GM19452 (cell line): ENCODE measurements at regions not wholly inside any gene's neighbourhood (a gene's known extent, or its start where the extent isn't known, plus 50 kb on each side); places are given as distances from the start of the nearest gene placed in this dataset.
"Not testable (repeated sequence)": the region's sequence is repeated elsewhere in the genome, so short reads cannot be mapped to it uniquely, and the experiment has no call there.

ENCODE experiments used
- ATAC-seq: cut with Tn5 transposase; IDR thresholded peaks from one replicate; pipeline ENCODE4 v1.9.1; 2021; ENCODE audit not compliant: unreplicated experiment

DNA sequence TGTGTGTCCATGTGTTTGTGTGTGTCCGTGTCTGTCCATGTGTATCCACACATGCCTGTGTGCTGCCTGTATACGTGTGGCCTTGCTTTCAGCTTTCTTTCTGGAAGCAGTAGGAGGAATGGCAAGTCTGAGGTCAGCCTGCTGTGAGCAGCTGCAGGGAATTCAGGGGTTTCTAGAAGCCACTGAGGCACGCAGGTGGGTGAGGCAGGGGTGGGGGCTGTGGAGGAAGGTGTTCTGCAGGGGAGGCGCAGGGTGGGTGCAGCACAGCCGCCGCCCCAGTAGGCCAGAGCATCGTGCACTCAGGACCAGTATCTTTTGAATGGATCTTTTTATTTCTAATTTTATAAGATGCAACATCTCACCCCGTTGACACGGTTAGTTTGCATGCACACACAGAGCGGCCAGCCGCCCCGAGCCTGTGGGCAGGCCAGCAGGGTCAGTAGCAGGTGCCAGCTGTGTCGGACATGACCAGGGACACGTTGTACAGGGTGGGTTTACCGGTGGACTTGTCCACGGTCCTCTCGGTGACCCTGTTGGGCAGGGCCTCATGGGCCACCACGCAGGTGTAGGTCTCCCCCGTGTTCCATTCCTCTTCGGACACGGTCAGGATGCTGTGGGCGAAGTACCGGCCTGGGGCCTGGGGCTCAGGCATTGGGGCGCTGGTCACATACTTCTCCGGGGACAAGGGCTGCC is 327.7 kb downstream of the TMEM121 start:
- no peak for ATAC-seq

- ATAC-seq, result no peak
These were observed 328.3 kb downstream of the TMEM121 start for GRCh38 chr14:105854600-105855245.

DNA sequence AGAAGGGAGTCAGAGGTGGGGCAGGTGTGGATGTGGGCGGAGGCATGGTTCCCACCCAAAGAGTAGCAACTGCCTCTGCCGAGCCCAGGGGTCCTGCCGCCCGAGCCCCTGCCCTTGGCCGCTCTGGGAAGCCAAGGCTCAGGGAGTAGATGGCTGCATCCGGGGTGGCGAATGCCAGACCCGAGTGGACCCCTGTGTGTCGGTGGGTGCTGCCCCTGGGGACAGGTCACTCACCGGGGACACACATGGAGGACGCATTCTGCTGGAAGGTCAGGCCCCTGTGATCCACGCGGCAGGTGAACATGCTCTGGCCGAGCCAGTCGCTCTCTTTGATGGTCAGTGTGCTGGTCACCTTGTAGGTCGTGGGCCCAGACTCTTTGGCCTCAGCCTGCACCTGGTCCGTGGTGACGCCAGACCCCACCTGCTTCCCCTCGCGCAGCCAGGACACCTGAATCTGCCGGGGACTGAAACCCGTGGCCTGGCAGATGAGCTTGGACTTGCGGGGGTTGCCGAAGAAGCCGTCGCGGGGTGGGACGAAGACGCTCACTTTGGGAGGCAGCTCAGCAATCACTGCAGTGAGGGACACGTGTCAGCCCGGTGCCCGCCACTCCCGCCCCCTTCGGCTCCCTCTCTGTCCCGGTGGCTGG is 329.0 kb downstream of the TMEM121 start:
- ATAC-seq, result no peak

DNA sequence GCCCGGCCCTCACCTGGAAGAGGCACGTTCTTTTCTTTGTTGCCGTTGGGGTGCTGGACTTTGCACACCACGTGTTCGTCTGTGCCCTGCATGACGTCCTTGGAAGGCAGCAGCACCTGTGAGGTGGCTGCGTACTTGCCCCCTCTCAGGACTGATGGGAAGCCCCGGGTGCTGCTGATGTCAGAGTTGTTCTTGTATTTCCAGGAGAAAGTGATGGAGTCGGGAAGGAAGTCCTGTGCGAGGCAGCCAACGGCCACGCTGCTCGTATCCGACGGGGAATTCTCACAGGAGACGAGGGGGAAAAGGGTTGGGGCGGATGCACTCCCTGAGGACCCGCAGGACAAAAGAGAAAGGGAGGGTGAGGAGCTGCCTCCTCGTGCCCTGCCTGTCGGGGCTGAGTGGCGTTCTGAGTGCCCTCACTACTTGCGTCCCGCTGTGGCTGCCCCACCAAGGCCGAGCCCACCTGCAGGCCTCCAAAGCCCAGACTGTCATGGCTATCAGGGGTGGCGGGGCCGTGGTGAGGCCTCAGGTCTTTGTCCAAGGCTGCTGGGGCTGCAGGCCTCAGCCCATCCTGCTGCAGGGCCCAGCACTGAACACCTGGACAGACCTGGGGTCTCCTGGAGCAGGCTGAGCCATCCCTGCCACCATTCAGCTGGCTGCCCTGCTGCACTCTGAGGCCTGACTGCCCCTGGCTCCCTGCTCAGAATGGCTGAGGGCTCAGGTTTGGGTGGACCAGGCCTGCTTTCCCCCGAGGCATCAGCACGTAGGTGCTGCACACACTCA is 329.7 kb downstream of the TMEM121 start:
- no peak for ATAC-seq

DNA sequence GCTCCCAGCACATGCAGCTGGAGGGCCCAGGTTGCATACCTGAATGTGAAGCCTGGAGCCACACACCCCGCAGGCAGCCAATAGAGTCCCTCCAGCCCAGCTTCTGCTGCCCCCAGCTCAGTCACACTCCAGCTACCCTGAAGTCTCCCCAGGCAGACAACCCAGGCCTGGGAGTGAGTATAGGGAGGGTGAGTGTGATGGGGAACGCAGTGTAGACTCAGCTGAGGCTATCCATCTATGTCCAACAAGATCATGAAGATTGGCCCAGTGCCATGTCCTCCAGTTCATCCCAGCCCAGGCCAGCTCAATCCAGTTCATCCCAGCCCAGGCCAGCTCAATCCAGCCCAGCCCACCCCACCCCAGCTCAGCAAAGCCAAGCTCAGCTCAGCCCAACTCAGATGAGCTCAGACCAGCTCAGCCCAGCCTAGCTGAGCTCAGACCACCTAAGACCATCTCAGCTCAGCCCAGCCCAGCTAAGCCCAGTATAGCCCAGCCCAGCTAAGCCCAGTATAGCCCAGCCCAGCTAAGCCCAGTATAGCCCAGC is 330.4 kb downstream of the TMEM121 start:
- ATAC-seq, result no peak

DNA sequence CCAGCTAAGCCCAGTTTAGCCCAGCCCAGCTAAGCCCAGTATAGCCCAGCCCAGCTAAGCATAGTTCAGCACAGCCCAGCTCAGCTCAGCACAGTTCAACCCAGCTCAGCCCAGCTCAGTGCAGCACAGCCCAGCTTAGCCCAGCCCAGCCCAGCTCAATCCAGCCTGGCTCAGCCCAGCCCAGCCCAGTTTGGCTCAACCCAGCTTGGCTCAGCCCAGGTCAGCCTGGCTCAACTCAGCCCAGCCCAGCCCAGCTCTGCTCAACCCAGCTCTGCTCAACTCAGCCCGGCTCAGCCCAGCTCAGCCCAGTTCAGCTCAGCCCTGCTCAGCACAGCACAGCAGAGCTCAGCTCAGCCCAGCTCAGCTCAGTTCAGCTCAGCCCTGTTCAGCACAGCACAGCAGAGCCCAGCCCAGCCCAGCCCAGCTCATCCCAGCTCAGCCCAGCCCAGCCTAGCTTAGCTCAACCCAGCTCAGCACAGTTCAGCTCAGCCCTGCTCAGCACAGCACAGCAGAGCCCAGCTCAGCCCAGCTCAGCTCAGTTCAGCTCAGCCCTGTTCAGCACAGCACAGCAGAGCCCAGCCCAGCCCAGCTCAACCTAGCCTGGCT is 330.9 kb downstream of the TMEM121 start:
- no peak for ATAC-seq

- no peak for ATAC-seq
These were observed 331.7 kb downstream of the TMEM121 start for GRCh38 chr14:105857826-105858675.

GRCh38 chr14:105858676-105859025 is 332.3 kb downstream of the TMEM121 start:
- no peak for ATAC-seq

- ATAC-seq, result not testable (repeated sequence)
These were observed 332.8 kb downstream of the TMEM121 start for GRCh38 chr14:105859073-105859716.

- no peak for ATAC-seq
These were observed 333.6 kb downstream of the TMEM121 start for GRCh38 chr14:105859717-105860614.

GRCh38 chr14:105860615-105861580 is 334.5 kb downstream of the TMEM121 start:
- ATAC-seq, result no peak

GRCh38 chr14:105861985-105862465 is 335.6 kb downstream of the TMEM121 start:
- ATAC-seq, result peak; percentile 50

DNA sequence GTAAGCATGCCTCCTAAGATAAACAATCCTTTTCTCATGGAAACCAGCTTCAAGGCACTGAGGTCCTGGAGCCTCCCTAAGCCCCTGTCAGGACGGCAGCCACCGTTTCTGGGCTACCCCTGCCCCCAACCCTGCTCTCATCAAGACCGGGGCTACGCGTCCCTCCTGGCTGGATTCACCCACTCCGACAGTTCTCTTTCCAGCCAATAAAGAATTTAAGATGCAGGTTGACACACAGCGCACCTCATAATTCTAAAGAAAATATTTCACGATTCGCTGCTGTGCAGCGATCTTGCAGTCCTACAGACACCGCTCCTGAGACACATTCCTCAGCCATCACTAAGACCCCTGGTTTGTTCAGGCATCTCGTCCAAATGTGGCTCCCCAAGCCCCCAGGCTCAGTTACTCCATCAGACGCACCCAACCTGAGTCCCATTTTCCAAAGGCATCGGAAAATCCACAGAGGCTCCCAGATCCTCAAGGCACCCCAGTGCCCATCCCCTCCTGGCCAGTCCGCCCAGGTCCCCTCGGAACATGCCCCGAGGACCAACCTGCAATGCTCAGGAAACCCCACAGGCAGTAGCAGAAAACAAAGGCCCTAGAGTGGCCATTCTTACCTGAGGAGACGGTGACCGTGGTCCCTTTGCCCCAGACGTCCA is 336.3 kb downstream of the TMEM121 start:
- no peak for ATAC-seq

DNA sequence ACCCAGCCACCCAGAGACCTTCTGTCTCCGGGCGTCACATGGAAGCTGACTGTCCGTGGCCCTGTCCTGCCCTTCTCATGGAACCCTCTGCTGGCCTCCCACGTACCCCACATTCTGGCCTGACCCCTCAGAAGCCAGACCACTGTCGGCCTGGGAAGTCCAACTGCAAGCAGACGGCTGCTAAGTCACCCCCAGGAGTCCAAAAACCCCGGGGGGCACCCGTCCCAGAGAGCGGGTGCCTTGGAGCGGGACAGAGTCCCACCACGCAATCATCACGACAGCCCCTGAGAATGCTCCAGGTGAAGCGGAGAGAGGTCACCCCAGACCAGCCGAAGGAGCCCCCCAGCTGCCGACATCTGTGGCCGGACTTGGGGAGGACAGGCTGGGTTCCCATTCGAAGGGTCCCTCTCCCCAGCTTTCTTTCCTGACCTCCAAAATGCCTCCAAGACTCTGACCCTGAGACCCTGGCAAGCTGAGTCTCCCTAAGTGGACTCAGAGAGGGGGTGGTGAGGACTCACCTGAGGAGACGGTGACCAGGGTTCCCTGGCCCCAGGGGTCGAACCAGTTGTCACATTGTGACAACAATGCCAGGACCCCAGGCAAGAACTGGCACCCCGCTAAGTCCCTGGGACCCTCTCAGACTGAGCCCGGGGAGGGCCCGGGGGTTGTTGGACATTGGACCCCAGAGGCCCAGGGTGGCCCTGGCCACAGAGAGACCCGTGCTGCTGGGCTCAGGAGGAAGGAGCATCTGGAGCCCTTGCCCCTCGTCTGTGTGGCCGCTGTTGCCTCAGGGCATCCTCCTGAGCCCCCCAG is 337.1 kb downstream of the TMEM121 start:
- no peak for ATAC-seq

DNA sequence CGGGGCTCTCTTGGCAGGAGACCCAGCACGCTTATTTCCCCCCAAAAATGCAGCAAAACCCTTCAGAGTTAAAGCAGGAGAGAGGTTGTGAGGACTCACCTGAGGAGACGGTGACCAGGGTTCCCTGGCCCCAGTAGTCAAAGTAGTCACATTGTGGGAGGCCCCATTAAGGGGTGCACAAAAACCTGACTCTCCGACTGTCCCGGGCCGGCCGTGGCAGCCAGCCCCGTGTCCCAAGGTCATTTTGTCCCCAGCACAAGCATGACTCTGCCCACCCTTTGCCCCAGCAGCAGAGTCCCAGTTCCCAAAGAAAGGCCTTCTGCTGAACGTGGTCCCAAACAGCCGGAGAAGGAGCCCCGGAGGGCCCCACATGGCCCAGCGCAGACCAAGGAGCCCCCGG is 337.7 kb downstream of the TMEM121 start:
- ATAC-seq, result no peak
